Heart right ventricle (tissue), 16 donors: ENCODE measurements at regions not wholly inside any gene's neighbourhood (a gene's known extent, or its start where the extent isn't known, plus 50 kb on each side); places are given as distances from the start of the nearest gene placed in this dataset.

Experiments used
- ATAC-seq, 8 donors: fragments of 200-7000 bp; cut with Tn5 transposase; one replicate each; pipeline ENCODE4 v1.9.1; 2020; ENCODE audit warnings: mild to moderate bottlenecking in 8 of 8, moderate library complexity in 8 of 8, moderate number of reproducible peaks in 1 of 8
- DNase-seq, 2 donors: peaks; one replicate each; pipeline ENCODE4 v3.0.0-alpha.2; 2020
- H3K27ac ChIP-seq, 10 donors: fragments of 200-600 bp; sonication (generic) in 2 of 10; one replicate each; pipeline versions ENCODE4 v1.5.0 to v1.8.0; 2020 to 2022; ENCODE audit warnings: mild to moderate bottlenecking in 3 of 10
- H3K27me3 ChIP-seq, 7 donors: fragments of 200-600 bp; one replicate each; pipeline ENCODE4 v1.8.0; 2021 to 2022; ENCODE audit warnings: mild to moderate bottlenecking in 2 of 7
- H3K36me3 ChIP-seq, 9 donors: fragments of 200-600 bp; sonication (generic) in 1 of 9; one replicate each; pipeline versions ENCODE4 v1.5.0 to v1.8.0; 2020 to 2022; ENCODE audit warnings: mild to moderate bottlenecking in 2 of 9
- H3K4me1 ChIP-seq, 9 donors: fragments of 200-600 bp; sonication (generic) in 1 of 9; one replicate each; pipeline versions ENCODE4 v1.5.0 to v1.8.0; 2020 to 2022; ENCODE audit warnings: mild to moderate bottlenecking in 4 of 9
- H3K4me3 ChIP-seq, 10 donors: fragments of 200-600 bp; sonication (generic) in 2 of 10; one replicate each; pipeline versions ENCODE4 v1.5.0 to v1.8.0; 2020 to 2022; ENCODE audit warnings: mild to moderate bottlenecking in 7 of 10, moderate library complexity in 2 of 10
- H3K9me3 ChIP-seq, 11 donors: fragments of 200-600 bp in 10 of 11; sonication (generic) in 2 of 11; one replicate each; pipeline versions ENCODE4 v1.5.0 to v1.8.0; 2013 to 2022; ENCODE audit warnings: mild to moderate bottlenecking in 2 of 11, control low read depth in 1 of 11, moderate library complexity in 1 of 11
- WGBS, 2 donors: extraction: QIAGEN DNeasy Blood & Tissue Kit; methylation state at CpG; one replicate each; pipeline ENCODE4 v1.1.7; 2013; ENCODE audit warnings: inconsistent platforms in 1 of 2; 5-methylcytosine and 5-hydroxymethylcytosine counted together
- intact Hi-C, 10 donors: fragments of 100-400 bp; cut with DNase I; formaldehyde crosslinking; loops; one replicate each; pipeline versions ENCODE4 v1.11.1 to v1.14.2; 2022
- TF ChIP-seq, protein P1 (sequence below), 9 donors: fragments of 200-600 bp; sonication (generic) in 2 of 9; IDR thresholded peaks; one replicate each; pipeline versions ENCODE4 v1.5.0 to v1.8.0; 2021 to 2022; ENCODE audit warnings: antibody characterized with exemption in 9 of 9, mild to moderate bottlenecking in 5 of 9, moderate library complexity in 1 of 9
- donor health status: Arrhythmogenic right ventricular cardiomyopathy.
- donor health status: ischemic (EF 13 %, LVEDD 7.1; RV severe dilation, severe dysfunction).
- donor health status: healthy with polysubstance abuse.
- donor health status: DM: no; HTN: yes; CAD: no.
- donor health status: DM: no; HTN: no; CAD: no.
- donor health status: ischemic (EF 25% LVEDD 6.9; RV normal size, moderate dysfunction).
- donor health status: ischemic (EF 25% LVEDD 5.7; RV mildly dilated, moderate dysfunction).
- donor health status: healthy.
- donor health status: DM: yes; HTN: yes; CAD: no.
- donor health status: Ischemic cardiomyopathy.
- donor health status: ischemic (EF 35%, LVEDD 5.7; RV mildly dilated, moderate dysfunction).
- donor health status: nonischemic (EF 11% LVEDD 7.7; RV severe dilation, severe dysfunction).
- donor health status: DM: yes; HTN: yes; CAD: no.
- donor health status: PGD.
- donor health status: ischemic (EF 29% LVEDD 5.4; RV normal size, mild dysfunction).
- donor health status: nonischemic (EF 23%, LVEDD 6.1; RV moderate dilation, normal function).

DNA sequence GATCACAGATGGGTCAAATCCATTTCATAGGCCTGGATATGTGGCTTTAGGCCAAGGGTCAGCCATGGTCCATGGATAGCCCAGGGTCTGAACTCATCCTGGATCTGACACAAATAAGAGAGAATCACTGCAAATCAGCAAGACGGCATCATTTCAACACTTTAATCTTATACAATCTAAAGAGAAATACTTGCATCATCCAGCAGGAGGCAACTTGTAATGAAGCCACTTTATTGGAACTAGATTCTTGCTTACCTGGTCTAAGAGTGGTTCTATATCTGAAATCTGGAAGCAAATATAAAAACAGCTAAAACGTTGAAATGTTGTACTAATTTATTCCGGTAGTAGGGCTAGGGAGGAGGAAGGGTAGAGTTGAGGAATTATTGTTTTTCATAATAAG lies 870.1 kb downstream of the JRKL start:
- DNase-seq (no peak), ATAC-seq (no peak)
- Histone ChIP-seq H3K4me1 (peaks cover 0 to 8% (median 0%) of the 10 kb centered on the region in 9 donors), H3K9me3 (no peaks in the 10 kb centered on the region), H3K4me3 (no peak overlapping the region), H3K27me3 (no peaks in the 10 kb centered on the region), H3K27ac (no peak overlapping the region), H3K36me3 (no peaks in the 10 kb centered on the region)
- WGBS, 2 donors = 91% methylated on average over 3 of the region's 3 CpGs
- intact Hi-C loops = no loop called here
- TF ChIP-seq, protein P1, sequence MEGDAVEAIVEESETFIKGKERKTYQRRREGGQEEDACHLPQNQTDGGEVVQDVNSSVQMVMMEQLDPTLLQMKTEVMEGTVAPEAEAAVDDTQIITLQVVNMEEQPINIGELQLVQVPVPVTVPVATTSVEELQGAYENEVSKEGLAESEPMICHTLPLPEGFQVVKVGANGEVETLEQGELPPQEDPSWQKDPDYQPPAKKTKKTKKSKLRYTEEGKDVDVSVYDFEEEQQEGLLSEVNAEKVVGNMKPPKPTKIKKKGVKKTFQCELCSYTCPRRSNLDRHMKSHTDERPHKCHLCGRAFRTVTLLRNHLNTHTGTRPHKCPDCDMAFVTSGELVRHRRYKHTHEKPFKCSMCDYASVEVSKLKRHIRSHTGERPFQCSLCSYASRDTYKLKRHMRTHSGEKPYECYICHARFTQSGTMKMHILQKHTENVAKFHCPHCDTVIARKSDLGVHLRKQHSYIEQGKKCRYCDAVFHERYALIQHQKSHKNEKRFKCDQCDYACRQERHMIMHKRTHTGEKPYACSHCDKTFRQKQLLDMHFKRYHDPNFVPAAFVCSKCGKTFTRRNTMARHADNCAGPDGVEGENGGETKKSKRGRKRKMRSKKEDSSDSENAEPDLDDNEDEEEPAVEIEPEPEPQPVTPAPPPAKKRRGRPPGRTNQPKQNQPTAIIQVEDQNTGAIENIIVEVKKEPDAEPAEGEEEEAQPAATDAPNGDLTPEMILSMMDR (IDR thresholded peaks at IDR 0.05) = no peak

GRCh38 chr11:97263183-97263858 lies 873.5 kb downstream of the JRKL start:
- intact Hi-C loops = no loop called here
- H3K9me3 ChIP-seq = no peaks in the 10 kb centered on the region
- ATAC-seq (no peak), DNase-seq (no peak)
- WGBS, 2 donors = 82 to 85% methylated on average over 5 of the region's 5 CpGs
- TF ChIP-seq, protein P1 (IDR thresholded peaks at IDR 0.05) = no peak
- no peaks in the 10 kb centered on the region for H3K36me3 ChIP-seq
- H3K27me3 ChIP-seq = no peaks in the 10 kb centered on the region
- H3K4me1 ChIP-seq = no peaks in the 10 kb centered on the region
- no peak overlapping the region for H3K27ac ChIP-seq
- H3K4me3 ChIP-seq = no peak overlapping the region

DNA sequence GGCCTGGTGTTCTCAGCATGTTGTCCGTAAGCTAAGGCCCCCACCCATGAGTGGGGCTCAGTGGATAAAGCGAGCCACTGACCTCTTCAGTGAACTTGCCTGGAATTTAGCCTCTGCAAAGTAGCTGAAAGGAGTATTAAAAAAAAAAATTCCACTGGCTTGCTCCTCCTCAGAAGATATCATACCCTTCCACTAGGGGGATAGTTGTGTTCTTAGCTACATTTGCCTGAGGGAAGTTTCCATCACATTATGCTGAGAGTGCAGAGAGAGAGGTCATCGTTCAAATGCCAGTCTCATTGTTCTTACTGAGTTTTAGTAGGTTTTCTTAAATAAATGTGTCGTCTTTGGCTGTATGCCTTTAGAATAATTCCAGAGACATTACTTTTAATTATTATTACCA lies 879.7 kb downstream of the JRKL start:
- no peak overlapping the region for H3K27ac ChIP-seq
- TF ChIP-seq, protein P1 (IDR thresholded peaks at IDR 0.05) = no peak
- 73 to 80% methylated on average over 4 of the region's 4 CpGs for WGBS, 2 donors
- intact Hi-C loops = no loop called here
- H3K27me3 ChIP-seq = no peaks in the 10 kb centered on the region
- H3K36me3 ChIP-seq = no peaks in the 10 kb centered on the region
- ATAC-seq (no peak), DNase-seq (no peak)
- no peak overlapping the region for H3K4me3 ChIP-seq
- H3K4me1 ChIP-seq = no peaks in the 10 kb centered on the region
- H3K9me3 ChIP-seq = peaks cover 0 to 12% (median under 1%) of the 10 kb centered on the region in 11 donors

- Histone ChIP-seq H3K4me1 (no peaks in the 10 kb centered on the region), H3K4me3 (no peak overlapping the region), H3K36me3 (no peaks in the 10 kb centered on the region), H3K9me3 (peaks cover 0 to 30% (median 5%) of the 10 kb centered on the region in 11 donors), H3K27me3 (no peaks in the 10 kb centered on the region), H3K27ac (no peak overlapping the region)
- WGBS, 2 donors = 90 to 97% methylated on average over 4 of the region's 4 CpGs
- TF ChIP-seq, protein P1 (IDR thresholded peaks at IDR 0.05) = no peak
- DNase-seq (no peak), ATAC-seq (peak in 2 of 8 donors; percentile 35 to 75)
- intact Hi-C loops = no loop called here
Measured at GRCh38 chr11:97279341-97279740, 889.5 kb downstream of the JRKL start.
